GM12878 (cell line): ENCODE measurements at regions not wholly inside any gene's neighbourhood (a gene's known extent, or its start where the extent isn't known, plus 50 kb on each side); places are given as distances from the start of the nearest gene placed in this dataset.
"Not testable (repeated sequence)": the region's sequence is repeated elsewhere in the genome, so short reads cannot be mapped to it uniquely, and the experiment has no call there.

Source experiments
- ATAC-seq: fragments of 200-7000 bp; cut with Tn5 transposase; 3 replicates; pipeline ENCODE4 v1.9.1; 2020; ENCODE audit warnings: mild to moderate bottlenecking, moderate library complexity
- BruUV-seq: library from RNA; stranded (reverse); fragments of 400-500 nt; replicated peaks from 2 replicates; lab custom pipeline; 2021; lab: Mats Ljungman, UMichigan
- CTCF ChIA-PET: fragments of 300-600 bp; sonication (Branson Sonifier 250); formaldehyde crosslinking; extraction: SDS; loops from one replicate; lab custom pipeline; 2021; ENCODE audit warnings: inconsistent platforms; lab: Yijun Ruan, JAX
- POLR2A ChIA-PET: fragments of 350-600 bp; formaldehyde crosslinking; extraction: SDS; loops from one replicate; lab custom pipeline; 2021; ENCODE audit warnings: inconsistent platforms; lab: Charles Lee
- RAD21 ChIA-PET: fragments of 300-600 bp; sonication (Branson Sonifier 250); formaldehyde crosslinking; loops from one replicate; lab custom pipeline; 2023; ENCODE audit warnings: antibody characterized with exemption; ENCODE audit not compliant: unreplicated experiment; lab: Charles Lee
- SMC1A ChIA-PET: fragments of 300-600 bp; sonication (Branson Sonifier 250); formaldehyde crosslinking; loops from one replicate; lab custom pipeline; 2023; ENCODE audit not compliant: unreplicated experiment, uncharacterized antibody; lab: Charles Lee
- DNase-seq: peaks from one replicate; pipeline ENCODE4 v3.0.0-alpha.2; 2011; ENCODE audit warnings: low read depth, low spot score
- FAIRE-seq: peaks from 3 replicates; lab custom pipeline; 2011; peaks lifted over from hg19 to GRCh38; lab: Jason Lieb, UNC
- H2AFZ ChIP-seq: 2 replicates; pipeline ENCODE4 v1.6.0; 2011; ENCODE audit warnings: low read depth, low read length, control low read depth; ENCODE audit not compliant: control insufficient read depth
- H3K27ac ChIP-seq: 2 replicates; pipeline ENCODE4 v1.5.1; 2011; ENCODE audit warnings: control low read depth; ENCODE audit not compliant: control insufficient read depth, insufficient read depth
- H3K27me3 ChIP-seq, 2 experiments: replicated peaks in 1 of 2; 2 replicates each; pipeline versions ENCODE4 v1.6.0 to v1.6.1; 2011; ENCODE audit warnings: low read length in 1 of 2; ENCODE audit not compliant: control insufficient read depth in 2 of 2, insufficient read depth in 2 of 2
- H3K36me3 ChIP-seq, 2 experiments: 2 replicates each; pipeline ENCODE4 v1.5.1; 2011; ENCODE audit warnings: low read length in 1 of 2; ENCODE audit not compliant: control insufficient read depth in 2 of 2, insufficient read depth in 2 of 2
- H3K4me1 ChIP-seq: 2 replicates; pipeline ENCODE4 v1.6.1; 2011; ENCODE audit warnings: mild to moderate bottlenecking, low read length, moderate library complexity, mixed read lengths; ENCODE audit not compliant: control insufficient read depth, insufficient read depth
- H3K4me2 ChIP-seq: 2 replicates; pipeline ENCODE4 v1.6.0; 2011; ENCODE audit warnings: control low read depth; ENCODE audit not compliant: control insufficient read depth, insufficient read depth
- H3K4me3 ChIP-seq: fragments of 200-600 bp; sonication (generic); 2 replicates; pipeline ENCODE4 v1.5.1; 2016
- H3K79me2 ChIP-seq: 2 replicates; pipeline ENCODE4 v1.6.0; 2011; ENCODE audit warnings: low read length; ENCODE audit not compliant: control insufficient read depth, insufficient read depth
- H3K9ac ChIP-seq: 2 replicates; pipeline ENCODE4 v1.8.0; 2011; ENCODE audit warnings: low read length, control low read depth, mixed read lengths; ENCODE audit not compliant: control insufficient read depth, insufficient read depth
- H3K9me3 ChIP-seq: replicated peaks from 3 replicates; pipeline ENCODE4 v1.5.1; 2011; ENCODE audit warnings: mild to moderate bottlenecking, low read length; ENCODE audit not compliant: control insufficient read depth, insufficient read depth
- H4K20me1 ChIP-seq: 2 replicates; pipeline ENCODE4 v1.6.0; 2011; ENCODE audit not compliant: control insufficient read depth, insufficient read depth
- CEBPB ChIP-seq, 2 experiments: fragments of 150-350 bp in 1 of 2; IDR thresholded peaks; 2 replicates each; pipeline ENCODE4 v1.6.1; 2012 to 2014; ENCODE audit warnings: low read depth in 2 of 2, low read length in 2 of 2, borderline replicate concordance in 1 of 2, inconsistent platforms in 1 of 2
- IRF5 ChIP-seq: fragments of 450-650 bp; IDR thresholded peaks from 2 replicates; pipeline ENCODE4 v1.6.1; 2017; ENCODE audit warnings: borderline replicate concordance
- MAX ChIP-seq: IDR thresholded peaks from 2 replicates; pipeline ENCODE4 v1.6.1; 2012; ENCODE audit warnings: low read depth, low read length, improper control_type of control experiment
- MTA2 ChIP-seq: fragments of 450-650 bp; IDR thresholded peaks from 2 replicates; pipeline ENCODE4 v1.6.1; 2016; ENCODE audit warnings: low read depth, mild to moderate bottlenecking, moderate library complexity
- NFIC ChIP-seq: IDR thresholded peaks from 2 replicates; pipeline ENCODE4 v1.6.1; 2012; ENCODE audit warnings: low read depth, mild to moderate bottlenecking, inconsistent platforms, low read length, moderate library complexity
- RAD51 ChIP-seq: fragments of 450-650 bp; IDR thresholded peaks from 2 replicates; pipeline ENCODE4 v1.6.1; 2016; ENCODE audit warnings: moderate library complexity, mild to moderate bottlenecking, inconsistent platforms
- RFX5 ChIP-seq: IDR thresholded peaks from 2 replicates; pipeline ENCODE4 v1.6.1; 2011; ENCODE audit warnings: low read depth, low read length, improper control_type of control experiment
- SIX5 ChIP-seq: IDR thresholded peaks from 2 replicates; pipeline ENCODE4 v1.6.1; 2011; ENCODE audit warnings: mild to moderate bottlenecking, low read depth, low read length, moderate library complexity; ENCODE audit not compliant: severe bottlenecking
- SREBF2 ChIP-seq: IDR thresholded peaks from 2 replicates; pipeline ENCODE4 v1.6.1; 2012; ENCODE audit warnings: mild to moderate bottlenecking, low read length
- SRF ChIP-seq, 2 experiments: IDR thresholded peaks; 2 replicates each; pipeline ENCODE4 v1.6.1; 2011; ENCODE audit warnings: low read depth in 2 of 2, low read length in 2 of 2, mild to moderate bottlenecking in 1 of 2, moderate library complexity in 1 of 2
- ZZZ3 ChIP-seq: IDR thresholded peaks from 2 replicates; pipeline ENCODE4 v1.6.1; 2011; ENCODE audit warnings: low read depth; ENCODE audit not compliant: control insufficient read depth, insufficient read length
- WGBS: methylation state at CpG from one replicate; pipeline ENCODE4 v1.1.6; 2016; ENCODE audit warnings: low lambda C conversion rate; ENCODE audit not compliant: insufficient replicate concordance, insufficient coverage; ENCODE audit errors: missing lambda C conversion rate; 5-methylcytosine and 5-hydroxymethylcytosine counted together
- in situ Hi-C: fragments of 300-500 bp; cut with MboI; formaldehyde crosslinking; loops from 9 replicates; pipeline ENCODE4 v1.14.3; 2018; ENCODE audit warnings: mixed read lengths
- intact Hi-C: fragments of 100-400 bp; cut with micrococcal nuclease; formaldehyde crosslinking; loops from one replicate; pipeline ENCODE4 v1.14.2; 2022; ENCODE audit not compliant: unreplicated experiment

- Histone ChIP-seq H3K4me1 (no peaks in the 10 kb centered on the region), H3K9ac (no peak overlapping the region), H3K27ac (no peak overlapping the region), H2AFZ (no peak overlapping the region), H3K79me2 (no peaks in the 10 kb centered on the region), H3K4me3 (no peak overlapping the region), H4K20me1 (no peaks in the 10 kb centered on the region), H3K9me3 (no peaks in the 10 kb centered on the region), H3K27me3 (no peaks in the 10 kb centered on the region), H3K4me2 (no peak overlapping the region), H3K36me3 (no peaks in the 10 kb centered on the region)
- ATAC-seq (no peak), FAIRE-seq (no peak), DNase-seq (no peak)
- intact Hi-C loops: no loop called here
- ChIA-PET CTCF (no interaction called here), POLR2A (no interaction called here), SMC1A (no interaction called here), RAD21 (no interaction called here)
- in situ Hi-C loops: no loop called here
- TF ChIP-seq RFX5: no peak
- no peak for TF ChIP-seq IRF5
- no peak for TF ChIP-seq MTA2
- TF ChIP-seq CEBPB (IDR thresholded peaks at IDR 0.05; ENCODE audit: borderline replicate concordance in 1 of 2, low read depth in 2 of 2, low read length in 2 of 2): no peak
- TF ChIP-seq SRF (IDR thresholded peaks at IDR 0.05; ENCODE audit: low read depth in 2 of 2, low read length in 2 of 2): no peak
- TF ChIP-seq NFIC: no peak
- TF ChIP-seq SREBF2: no peak
- TF ChIP-seq SIX5: no peak
- no peak for TF ChIP-seq RAD51
- TF ChIP-seq ZZZ3: no peak
- no peak for TF ChIP-seq MAX
- no TSS peak for BruUV-seq
- WGBS: 0% methylated on average over 3 of the region's 3 CpGs
These were observed 409.1 kb downstream of the RWDD3 start for GRCh38 chr1:95643071-95643470.

GRCh38 chr1:95645126-95645525, 411.1 kb downstream of the RWDD3 start:
- FAIRE-seq, ATAC-seq, H3K9ac ChIP-seq, H3K4me2 ChIP-seq, H3K36me3 ChIP-seq, RAD21 ChIA-PET, BruUV-seq, DNase-seq, POLR2A ChIA-PET, H4K20me1 ChIP-seq, H2AFZ ChIP-seq, intact Hi-C loops, H3K27ac ChIP-seq, H3K4me3 ChIP-seq, H3K9me3 ChIP-seq, CTCF ChIA-PET, H3K4me1 ChIP-seq, in situ Hi-C loops, H3K79me2 ChIP-seq, SMC1A ChIA-PET, H3K27me3 ChIP-seq: not testable (repeated sequence)
- whole genome bisulfite sequencing: 6% methylated on average over 5 of the region's 6 CpGs
